Activated CD4-positive, alpha-beta T cell treated with anti-CD3 and anti-CD28 coated beads, Interleukin-2, amount 50 U/mL, for 24 hours (primary cell): ENCODE measurements at regions not wholly inside any gene's neighbourhood (a gene's known extent, or its start where the extent isn't known, plus 50 kb on each side); places are given as distances from the start of the nearest gene placed in this dataset.

Source experiments
- DNase-seq, 2 donors: peaks; one replicate each; pipeline ENCODE4 v3.0.0-alpha.2; 2020; ENCODE audit warnings: low read depth in 1 of 2, low spot score in 1 of 2

DNA sequence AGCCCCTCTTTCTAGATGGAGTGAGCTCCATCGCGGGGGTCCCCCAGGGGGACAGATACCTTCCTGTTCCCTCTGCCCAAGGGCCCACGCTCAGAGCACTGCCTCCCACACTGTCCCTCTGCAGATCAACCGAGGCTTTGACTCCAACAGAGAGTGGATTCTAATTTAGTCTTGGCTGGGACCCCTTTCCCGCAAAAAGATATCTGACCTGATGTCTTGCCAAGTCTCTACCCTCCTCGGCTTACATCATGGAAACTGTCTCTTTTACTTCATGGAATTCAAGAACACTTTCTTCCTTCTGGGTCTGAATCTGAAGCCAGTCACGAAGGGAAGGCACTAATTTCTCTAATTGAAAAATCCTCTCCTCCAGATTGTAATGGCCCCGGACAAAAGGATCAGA is 278.0 kb downstream of the BMP7 start:
- DNase-seq, result no peak

DNA sequence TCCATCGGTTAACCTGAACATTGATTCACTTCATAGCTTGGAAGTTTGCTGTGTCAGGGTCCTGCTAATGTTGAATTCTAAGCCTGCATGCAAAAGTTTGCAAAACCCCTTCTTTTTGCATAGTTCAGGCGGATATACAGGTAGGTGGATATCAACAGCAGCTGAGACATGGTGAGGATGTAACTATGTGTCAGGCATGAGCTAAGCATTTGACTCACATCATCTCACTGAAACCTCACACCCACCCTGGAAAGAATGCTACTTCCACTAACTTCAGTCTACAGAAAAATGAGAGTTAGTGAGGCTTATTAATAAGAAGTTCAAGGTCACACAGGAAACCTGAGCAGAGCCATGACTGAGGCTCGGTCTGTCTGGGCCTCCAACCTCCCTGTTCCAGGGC is 276.9 kb downstream of the BMP7 start:
- no peak for DNase-seq

DNA sequence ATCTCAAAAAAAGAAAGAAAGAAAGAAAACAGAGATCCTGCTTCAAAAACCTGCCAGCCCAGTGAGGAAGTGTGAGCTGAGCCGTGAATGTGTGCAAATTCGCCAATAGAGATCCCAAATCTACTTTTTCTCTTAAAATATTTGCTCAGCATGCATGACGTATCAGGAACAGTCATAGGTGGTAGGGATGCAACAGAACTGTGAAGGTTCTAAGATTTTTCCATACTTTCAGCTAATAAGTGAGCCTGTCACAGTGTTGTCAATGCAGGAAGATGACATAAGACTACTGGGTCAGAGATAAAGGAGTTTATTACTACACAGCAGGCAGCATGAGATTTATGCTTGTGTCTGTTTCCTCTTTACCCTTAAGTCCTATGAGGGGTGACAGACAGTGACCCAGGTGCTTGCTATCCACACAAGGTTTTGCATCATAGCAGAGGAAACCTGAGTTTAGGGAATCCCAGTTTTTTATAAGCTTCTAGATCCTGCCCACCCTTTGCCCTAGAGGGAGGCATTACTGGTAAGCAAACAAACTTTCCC is 273.4 kb downstream of the BMP7 start:
- DNase-seq, result no peak

DNA sequence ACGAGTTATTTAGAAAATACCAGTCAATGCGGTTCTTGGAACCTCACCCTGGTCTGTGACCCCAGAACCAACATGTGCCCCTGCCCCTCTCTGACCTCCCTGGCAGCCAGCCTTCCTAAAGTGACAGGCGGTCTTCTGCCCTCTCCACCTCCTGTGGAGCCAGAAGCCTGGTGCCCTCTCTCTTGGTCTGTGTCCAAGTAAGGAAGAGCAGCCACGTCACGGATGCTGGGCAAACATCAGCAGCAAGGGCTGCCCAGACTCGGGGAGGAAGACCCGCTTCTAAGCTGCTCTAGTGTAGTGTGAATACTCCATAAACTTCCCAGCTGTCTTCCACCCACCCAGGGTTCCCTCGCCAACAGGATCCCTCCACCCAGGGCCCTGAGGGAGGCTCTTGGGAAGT is 272.4 kb downstream of the BMP7 start:
- DNase-seq, result no peak

DNA sequence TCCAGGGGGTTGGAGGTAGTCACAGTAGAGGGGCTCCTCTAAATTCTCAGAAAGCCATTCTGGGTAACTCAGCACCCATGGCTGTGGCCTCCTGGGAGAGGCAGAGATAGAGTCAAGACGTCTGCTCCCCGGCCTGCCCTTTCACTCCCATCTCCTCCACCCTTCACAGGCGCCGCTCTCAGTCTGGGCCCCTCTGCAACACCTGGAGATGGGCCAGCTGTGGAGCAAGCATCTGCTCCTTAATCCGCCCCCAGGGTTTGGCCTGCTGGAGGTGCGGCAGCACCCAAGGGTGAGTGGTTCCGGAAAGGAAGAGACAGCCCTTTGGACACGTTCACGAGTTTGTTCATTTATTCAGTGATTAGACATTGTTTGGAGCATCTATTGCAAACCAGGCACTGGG is 271.3 kb downstream of the BMP7 start:
- DNase-seq, result no peak

DNA sequence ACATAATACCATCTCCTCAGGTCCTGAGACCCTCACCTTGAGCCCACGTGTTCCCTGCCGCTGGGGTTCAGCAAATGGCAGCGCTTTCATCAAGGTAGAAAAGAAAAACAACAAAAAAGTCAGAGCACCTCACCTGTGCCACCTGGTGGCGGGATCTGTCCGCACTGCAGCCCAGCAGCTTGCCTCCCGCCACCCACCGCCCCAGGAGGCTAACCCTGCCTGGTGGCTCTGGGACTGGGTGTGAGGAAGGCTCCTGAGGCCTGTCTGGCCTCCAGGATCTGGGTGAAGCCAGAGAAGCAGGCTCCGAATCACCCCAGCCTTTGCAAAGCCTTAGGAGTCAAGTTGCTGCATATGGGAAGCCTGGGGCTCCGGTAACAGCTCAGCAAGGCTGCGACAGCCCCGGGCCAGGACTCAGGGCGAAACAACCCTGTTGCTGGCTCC is 270.8 kb downstream of the BMP7 start:
- no peak for DNase-seq

DNA sequence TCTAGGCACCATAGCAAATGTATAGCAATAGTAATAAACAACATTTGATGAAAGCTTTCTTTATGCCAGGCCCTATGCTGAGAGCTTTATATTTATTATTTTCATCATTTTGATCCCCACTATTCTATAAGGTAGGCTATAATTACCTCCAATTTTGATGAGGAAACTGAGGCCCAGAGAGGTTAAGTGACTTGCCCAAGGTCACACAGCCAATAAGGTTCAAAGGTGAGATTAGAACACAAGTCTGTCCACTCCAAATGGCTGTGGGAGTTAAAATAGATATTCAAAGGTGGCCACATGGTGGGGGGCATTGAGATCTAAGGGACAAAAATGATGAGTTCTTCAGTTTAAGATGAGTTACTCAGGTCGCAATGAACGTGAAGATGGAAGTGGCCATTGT is 269.9 kb downstream of the BMP7 start:
- DNase-seq, result no peak

DNA sequence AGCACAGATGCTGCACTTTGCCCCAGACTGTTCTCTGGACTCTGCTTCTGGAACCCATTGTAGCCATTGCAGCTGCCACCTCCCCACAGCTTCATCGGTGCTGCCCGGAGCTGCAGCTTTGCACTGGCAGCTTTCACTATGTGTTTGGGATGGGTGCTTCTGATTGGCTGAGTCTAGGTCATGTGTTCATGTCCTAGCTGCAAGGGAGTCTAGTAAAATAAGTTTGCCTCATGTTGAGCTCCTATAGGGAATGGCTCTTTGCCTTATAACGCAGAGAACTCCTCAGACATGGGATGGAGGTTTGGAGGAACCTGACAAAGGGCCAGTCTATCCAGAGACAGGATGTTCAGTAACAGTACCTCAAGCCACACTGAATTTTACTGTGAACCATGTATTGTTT is 268.0 kb downstream of the BMP7 start:
- no peak for DNase-seq

DNA sequence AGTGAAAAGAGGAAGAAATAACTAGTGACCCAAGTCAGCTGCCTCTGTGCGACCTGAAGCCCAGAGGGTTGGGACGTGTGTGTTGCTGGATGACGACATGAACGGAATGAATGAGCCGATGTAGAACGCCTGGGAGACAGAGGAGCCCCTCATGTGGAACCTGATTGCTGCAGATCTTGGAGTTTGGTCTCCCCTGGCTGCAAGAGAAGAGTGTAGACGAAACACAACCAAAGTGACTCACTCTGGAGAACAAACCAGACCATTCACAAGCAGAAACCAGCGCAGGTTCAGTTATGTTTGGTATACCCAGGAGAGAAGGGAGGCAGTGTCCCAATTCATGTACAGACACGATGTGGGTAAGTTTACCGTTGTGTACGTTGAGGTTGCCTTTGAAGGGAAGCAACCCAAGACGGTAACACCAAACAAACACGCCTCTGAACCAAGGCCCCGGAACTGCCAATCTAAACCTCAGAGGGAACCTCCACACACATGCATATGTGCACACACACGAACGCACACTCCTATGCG is 265.9 kb downstream of the BMP7 start:
- no peak for DNase-seq

DNA sequence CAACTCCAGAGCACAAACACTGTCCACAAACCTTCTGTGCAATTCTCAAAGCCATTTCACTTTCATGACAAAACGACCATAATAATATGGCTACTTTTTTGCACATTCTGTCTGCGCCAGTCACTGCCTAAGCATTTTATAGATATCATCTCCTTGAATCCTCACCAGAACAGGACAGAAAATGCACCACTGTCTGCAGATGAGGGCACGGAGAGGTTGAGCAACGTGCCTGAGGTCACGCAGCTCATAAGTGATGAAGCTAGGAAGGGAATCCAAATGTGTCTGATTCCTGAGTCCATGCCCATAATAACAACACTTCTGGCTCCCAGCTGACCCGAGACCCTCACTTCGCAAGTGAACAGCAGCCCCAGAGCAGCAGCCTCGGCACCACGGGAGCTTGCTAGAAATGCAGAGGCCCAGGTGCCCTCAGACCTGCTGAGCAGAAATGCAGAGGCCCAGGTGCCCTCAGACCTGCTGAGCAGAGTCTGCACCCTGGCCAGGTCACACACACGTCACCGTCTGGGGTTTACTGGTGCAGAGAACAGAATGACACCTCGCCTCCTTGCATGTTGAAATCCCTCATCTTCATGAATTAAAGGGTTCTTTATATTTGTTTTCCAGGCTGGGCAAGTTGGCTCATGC is 265.2 kb downstream of the BMP7 start:
- no peak for DNase-seq

DNA sequence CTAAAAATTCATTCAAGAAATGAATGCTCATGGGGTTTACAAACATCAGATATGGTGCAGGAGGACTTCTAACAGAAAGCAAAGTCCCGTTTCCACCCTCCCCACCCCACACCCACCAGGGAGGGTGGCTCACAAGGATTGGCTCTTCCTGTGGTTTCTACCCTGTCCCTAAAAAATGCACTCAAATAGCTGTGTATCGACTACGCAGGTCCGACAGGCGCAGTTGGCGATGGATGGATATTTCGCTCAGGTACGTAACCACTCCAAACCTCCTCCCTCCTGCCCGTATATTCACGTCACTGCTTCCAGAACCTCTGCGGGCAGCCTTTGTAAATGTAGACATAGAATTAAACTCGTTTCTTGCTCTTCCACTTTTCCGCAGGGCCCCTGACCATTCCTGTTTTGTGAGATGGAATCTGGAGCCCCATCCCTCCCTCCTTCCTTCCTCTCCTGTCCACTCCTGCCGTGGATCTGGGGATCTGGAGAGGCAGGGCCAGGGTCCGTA is 264.3 kb downstream of the BMP7 start:
- no peak for DNase-seq

DNA sequence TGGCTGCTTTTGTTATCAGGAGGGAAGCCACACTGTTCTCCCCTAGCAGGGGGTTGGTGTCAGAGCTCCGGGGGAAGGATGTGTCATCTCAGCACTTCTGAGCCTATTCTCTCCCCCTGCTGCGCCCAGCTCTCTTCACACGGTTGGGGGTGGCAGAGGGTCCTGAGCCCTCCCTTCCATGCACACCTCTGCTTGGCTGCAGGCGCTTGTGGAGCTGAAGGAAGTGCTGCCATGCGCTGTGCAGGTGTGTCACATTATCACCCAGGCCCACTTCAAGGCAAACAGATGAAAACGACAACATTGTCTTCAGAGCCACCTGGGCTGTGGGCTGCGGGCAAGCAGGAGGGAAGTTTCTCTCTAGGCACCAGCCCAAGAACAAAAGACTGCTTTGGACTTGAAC is 263.4 kb downstream of the BMP7 start:
- DNase-seq, result no peak

DNA sequence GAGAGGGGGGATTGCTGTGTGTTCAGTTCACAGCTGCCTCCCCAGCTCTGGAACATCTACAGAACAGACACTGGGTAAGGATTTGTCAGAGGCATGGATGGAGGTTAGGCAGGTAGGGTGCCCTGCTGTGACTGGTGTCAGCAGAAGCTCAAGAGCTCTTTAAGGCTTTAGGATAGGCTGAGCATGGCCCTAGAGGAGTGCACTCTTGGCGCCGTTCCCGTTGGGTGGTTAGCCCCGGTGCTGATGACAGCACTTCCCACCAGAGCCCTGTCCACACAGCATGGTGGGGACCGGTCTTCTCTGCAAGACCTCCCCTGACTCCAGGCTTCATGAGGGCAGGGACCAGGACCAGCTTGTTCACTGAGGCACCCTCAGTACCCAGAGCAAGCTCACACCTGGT is 262.0 kb downstream of the BMP7 start:
- no peak for DNase-seq

DNA sequence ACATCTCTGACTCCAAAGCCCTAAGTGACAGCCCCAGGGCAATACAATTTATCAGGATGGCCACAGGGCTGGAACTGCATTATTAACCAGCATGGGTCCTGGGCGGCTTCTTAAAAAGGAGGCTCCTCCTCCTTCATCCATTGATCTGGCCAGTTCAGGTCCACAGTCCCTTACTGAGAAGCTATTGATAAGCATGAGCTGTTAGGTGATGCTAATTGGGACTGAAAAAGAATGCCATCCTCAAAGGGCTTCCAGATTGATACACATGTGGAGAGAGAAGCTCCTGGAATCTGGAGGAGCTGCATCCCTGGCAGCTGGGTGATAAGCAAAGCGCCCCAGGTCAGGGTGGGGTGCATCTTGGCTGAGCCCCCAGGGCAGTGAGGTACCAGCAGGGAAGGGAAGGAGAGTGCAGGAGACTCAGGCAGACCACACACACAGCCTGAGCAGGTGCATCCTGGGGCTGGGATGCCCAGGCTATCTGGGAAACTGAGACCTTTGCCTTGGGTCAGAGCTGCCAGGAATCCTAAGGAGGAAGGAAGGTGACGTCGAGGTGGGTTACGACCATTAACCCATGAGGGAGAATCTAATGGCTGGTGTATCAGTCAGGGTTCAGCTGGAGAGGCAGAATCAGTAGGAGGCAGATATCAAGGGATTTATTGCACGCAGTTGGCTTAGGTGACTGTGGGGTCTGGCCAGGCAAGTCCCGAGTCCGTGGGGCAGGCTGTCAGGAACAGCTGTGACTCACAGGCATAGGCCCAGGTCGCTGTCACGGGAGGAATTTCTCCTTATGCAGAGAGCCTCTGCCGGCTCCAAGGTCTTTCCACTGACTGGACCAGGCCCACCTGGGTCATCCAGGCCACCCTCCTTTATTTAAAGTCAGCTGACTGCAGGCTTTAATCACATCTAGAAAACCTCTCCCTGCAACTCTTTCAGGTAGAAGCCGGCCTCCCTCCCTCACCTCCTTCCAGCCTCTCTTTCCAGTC is 261.2 kb downstream of the BMP7 start:
- no peak for DNase-seq

DNA sequence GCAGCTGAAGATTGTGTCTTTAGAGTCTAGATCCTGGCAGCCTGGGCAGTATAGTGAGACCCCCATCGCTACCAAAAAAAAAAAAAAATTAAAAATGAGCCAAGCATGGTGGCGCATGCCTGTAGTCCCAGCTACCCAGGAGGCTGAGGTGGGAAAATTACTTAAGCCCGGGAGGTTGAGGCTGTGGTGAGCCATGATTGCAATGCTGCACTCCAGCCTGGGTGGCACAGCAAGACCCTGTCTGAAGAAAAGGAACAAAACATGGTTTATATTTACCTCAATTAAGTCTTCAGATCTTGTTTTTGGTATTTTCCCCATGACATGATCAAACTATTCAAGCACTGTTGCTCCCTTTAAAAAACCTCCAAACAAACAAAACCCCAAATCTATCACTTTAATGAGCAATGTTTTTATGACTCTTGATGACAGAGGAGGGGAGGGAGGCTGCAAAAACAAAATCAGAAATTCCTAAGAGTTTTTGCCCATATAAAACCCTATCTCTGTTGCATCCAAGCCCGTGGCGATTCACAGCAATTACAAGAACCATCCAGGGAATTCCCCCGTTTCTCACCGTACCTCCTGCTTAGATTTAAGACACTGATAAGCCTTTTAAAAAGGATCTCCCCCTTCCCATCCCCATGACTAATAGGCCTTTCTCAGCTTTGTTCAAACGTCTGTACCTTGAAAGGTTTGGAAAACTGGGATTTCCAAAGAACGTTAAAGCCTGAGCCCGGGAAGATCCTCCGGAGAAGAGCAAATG is 259.9 kb downstream of the BMP7 start:
- DNase-seq, result no peak

DNA sequence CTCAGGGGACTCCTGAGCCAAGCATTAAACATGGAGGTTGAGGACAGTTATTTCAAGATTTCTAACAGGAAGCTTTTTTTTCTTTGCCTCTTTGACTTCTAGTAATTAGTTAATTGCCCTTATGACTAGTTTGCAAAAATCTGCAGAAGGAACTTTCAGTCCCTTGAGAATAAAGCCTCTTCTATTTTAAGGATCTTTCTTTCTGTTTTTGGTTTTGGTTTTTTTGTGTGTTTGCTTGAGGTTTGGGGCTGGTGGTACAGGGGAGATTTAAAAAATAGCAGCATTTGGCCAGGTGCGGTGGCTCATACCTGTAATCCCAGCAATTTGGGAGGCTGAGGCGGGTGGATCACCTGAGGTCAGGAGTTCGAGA is 259.3 kb downstream of the BMP7 start:
- DNase-seq, result no peak

DNA sequence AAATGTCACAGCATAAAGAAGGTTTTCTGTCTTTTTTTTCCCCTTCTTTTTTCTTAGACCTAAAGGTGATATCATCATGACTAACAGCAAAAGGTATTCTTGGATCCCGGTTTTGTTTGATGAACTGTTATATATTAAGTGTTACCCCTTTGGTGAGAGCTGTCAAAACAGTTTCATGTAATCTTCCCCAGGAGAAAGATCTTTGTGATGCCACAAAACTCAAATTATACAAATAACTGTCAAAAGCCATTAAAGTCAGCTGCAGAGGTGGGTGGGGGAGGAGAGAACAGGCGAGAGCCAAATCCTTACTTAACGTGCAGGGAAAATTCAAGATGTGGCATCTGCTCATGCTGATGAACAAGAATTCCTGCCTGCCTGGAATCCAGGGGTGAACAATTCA is 258.2 kb downstream of the BMP7 start:
- DNase-seq, result no peak

DNA sequence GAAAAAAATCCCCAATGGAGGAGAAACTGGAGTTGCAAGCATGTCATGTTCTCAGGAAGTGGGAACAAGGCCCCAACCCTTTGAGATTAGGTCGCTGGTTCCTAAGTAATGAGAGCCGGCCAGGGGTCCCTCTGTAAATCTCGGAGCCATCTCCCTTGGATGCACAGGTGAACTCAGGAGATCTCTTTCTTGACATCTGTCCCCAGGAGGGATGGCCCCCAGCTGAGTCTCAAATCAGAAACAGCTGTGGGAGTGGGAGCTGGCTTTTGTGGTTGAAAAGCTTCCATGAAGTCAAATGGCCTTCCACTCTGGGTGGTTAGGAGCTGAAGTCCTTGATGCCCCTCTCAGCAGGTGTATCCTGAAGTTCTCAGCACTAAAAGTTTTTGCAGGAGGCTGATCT is 257.1 kb downstream of the BMP7 start:
- no peak for DNase-seq

DNA sequence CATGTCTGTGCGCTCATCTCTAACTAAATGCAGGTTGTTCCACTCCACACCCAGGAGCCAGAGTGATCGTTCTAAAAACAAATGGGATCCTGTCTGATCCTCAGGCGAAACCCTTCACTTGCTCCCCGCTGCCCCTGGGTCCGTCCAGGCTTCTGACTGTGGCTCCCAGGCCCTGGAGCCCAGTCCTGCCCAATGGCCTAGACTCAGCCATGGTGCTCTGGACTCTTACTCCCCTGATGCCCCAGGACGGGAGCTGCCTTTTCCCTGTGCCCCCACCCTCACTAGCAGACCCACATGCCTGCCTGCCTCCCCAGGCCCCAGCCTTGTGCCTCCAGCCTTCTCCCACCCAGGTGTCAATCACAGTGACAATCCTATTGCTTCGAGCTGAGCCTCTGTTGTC is 256.7 kb downstream of the BMP7 start:
- DNase-seq, result no peak

DNA sequence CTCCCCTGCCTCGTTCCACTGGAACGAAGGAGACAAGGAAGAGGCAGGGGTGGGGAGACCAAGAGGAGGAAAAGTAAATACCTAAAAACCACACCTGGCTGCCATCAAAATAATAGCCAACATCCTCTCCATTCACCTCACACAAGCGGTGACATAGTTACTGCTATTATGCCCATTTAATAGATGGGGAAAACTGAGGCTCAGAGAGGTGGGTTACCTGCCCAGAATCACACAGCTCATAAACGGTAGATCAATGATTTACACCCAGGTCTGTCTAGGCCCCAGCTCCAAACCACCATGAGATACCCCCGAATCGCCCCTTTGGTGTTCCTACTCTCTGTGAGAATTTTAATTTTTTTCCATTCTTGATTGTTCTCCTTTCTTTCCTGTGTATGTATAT is 253.8 kb downstream of the BMP7 start:
- DNase-seq, result no peak

DNA sequence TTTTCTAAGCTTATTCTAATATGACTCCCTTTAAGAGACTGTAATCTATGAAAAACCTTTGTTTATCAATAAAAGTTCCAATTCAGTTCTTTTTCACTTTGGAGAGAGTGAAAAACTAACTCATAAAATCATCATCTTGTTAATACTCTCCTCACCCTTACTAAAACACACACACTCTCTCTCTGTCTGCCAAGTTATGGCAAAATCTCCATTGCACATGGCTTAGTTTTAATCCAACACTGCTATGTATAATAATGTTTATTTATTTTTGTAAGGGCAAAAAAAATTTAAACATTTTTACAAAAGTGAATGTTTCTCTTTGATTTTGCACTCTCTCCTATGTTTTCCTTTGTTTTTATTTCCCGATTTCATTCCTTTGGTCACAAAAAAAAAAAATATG is 253.2 kb downstream of the BMP7 start:
- DNase-seq, result no peak
